Neuronal stem cell (in vitro differentiated cells): ENCODE measurements at regions not wholly inside any gene's neighbourhood (a gene's known extent, or its start where the extent isn't known, plus 50 kb on each side); places are given as distances from the start of the nearest gene placed in this dataset.

Source experiments
- DNase-seq: peaks from one replicate; pipeline ENCODE4 v3.0.0-alpha.2; 2013; ENCODE audit warnings: low spot score
- H2AFZ ChIP-seq: one replicate; pipeline ENCODE4 v1.6.1; 2013; ENCODE audit warnings: mild to moderate bottlenecking, low read length, inconsistent platforms
- H2AK5ac ChIP-seq: 2 replicates; pipeline ENCODE4 v1.6.1; 2013; ENCODE audit warnings: low read depth, mild to moderate bottlenecking, inconsistent platforms, low read length, moderate library complexity, mixed read lengths
- H2BK120ac ChIP-seq: 2 replicates; pipeline ENCODE4 v1.6.1; 2013; ENCODE audit warnings: low read depth, mild to moderate bottlenecking, inconsistent platforms, low read length, moderate library complexity, mixed read lengths
- H2BK12ac ChIP-seq: one replicate; pipeline ENCODE4 v1.6.1; 2013; ENCODE audit warnings: low read length, inconsistent platforms
- H2BK15ac ChIP-seq: 2 replicates; pipeline ENCODE4 v1.6.1; 2013; ENCODE audit warnings: mild to moderate bottlenecking, low read length, inconsistent platforms, mixed read lengths
- H2BK5ac ChIP-seq: one replicate; pipeline ENCODE4 v1.6.1; 2013; ENCODE audit warnings: inconsistent platforms, mild to moderate bottlenecking, low read length, moderate library complexity
- H3K14ac ChIP-seq: one replicate; pipeline ENCODE4 v1.6.1; 2013; ENCODE audit warnings: low read length, inconsistent platforms
- H3K18ac ChIP-seq: 2 replicates; pipeline ENCODE4 v1.6.1; 2013; ENCODE audit warnings: low read length, inconsistent platforms
- H3K23ac ChIP-seq: 2 replicates; pipeline ENCODE4 v1.6.1; 2013; ENCODE audit warnings: low read depth, mild to moderate bottlenecking, mixed read lengths, low read length, inconsistent platforms; ENCODE audit not compliant: poor library complexity
- H3K27ac ChIP-seq: replicated peaks from 3 replicates; pipeline ENCODE4 v1.5.1; 2013; ENCODE audit warnings: low read length, inconsistent platforms
- H3K27me3 ChIP-seq, 3 experiments: 2 replicates each; pipeline ENCODE4 v1.6.1; 2013; ENCODE audit warnings: low read length in 3 of 3, mild to moderate bottlenecking in 2 of 3, inconsistent platforms in 1 of 3, low read depth in 1 of 3, mixed read lengths in 1 of 3, moderate library complexity in 1 of 3; ENCODE audit not compliant: control insufficient read depth in 3 of 3, insufficient read depth in 3 of 3
- H3K36me3 ChIP-seq, 2 donors: replicated peaks in 1 of 2; 2 replicates each; pipeline ENCODE4 v1.6.1; 2013; ENCODE audit warnings: low read length in 2 of 2; ENCODE audit not compliant: control insufficient read depth in 2 of 2, insufficient read depth in 2 of 2
- H3K4ac ChIP-seq: 2 replicates; pipeline ENCODE4 v1.6.1; 2013; ENCODE audit warnings: inconsistent platforms, mild to moderate bottlenecking, low read length, moderate library complexity
- H3K4me1 ChIP-seq, 2 donors: 1 replicate in 1 of 2; 2 replicates in 1 of 2; pipeline ENCODE4 v1.6.1; 2013; ENCODE audit warnings: low read length in 2 of 2, low read depth in 1 of 2; ENCODE audit not compliant: control insufficient read depth in 2 of 2, insufficient read depth in 1 of 2
- H3K4me2 ChIP-seq: one replicate; pipeline ENCODE4 v1.6.1; 2013; ENCODE audit warnings: mild to moderate bottlenecking, low read length, inconsistent platforms; ENCODE audit not compliant: insufficient read depth, poor library complexity, severe bottlenecking
- H3K4me3 ChIP-seq, 2 donors: 2 replicates each; pipeline ENCODE4 v1.5.1; 2013; ENCODE audit warnings: low read length in 2 of 2, mild to moderate bottlenecking in 2 of 2, inconsistent platforms in 1 of 2, moderate library complexity in 1 of 2
- H3K79me1 ChIP-seq: one replicate; pipeline ENCODE4 v1.6.1; 2013; ENCODE audit warnings: low read depth, mild to moderate bottlenecking, inconsistent platforms, low read length, moderate library complexity
- H3K9ac ChIP-seq: one replicate; pipeline ENCODE4 v1.6.1; 2013; ENCODE audit warnings: mild to moderate bottlenecking, low read depth, low read length, inconsistent platforms; ENCODE audit not compliant: poor library complexity
- H3K9me3 ChIP-seq, 2 donors: replicated peaks in 1 of 2; 2 replicates each; pipeline versions ENCODE3 to v1.6.1; 2013; ENCODE audit warnings: low read length in 2 of 2, mild to moderate bottlenecking in 2 of 2, inconsistent platforms in 1 of 2, low read depth in 1 of 2, mixed read lengths in 1 of 2, moderate library complexity in 1 of 2; ENCODE audit not compliant: control insufficient read depth in 2 of 2, insufficient read depth in 1 of 2
- H4K8ac ChIP-seq: one replicate; pipeline ENCODE4 v1.6.1; 2013; ENCODE audit warnings: low read depth, mild to moderate bottlenecking, inconsistent platforms, low read length, moderate library complexity
- H4K91ac ChIP-seq: one replicate; pipeline ENCODE4 v1.6.1; 2013; ENCODE audit warnings: low read length, low read depth, mild to moderate bottlenecking, inconsistent platforms; ENCODE audit not compliant: poor library complexity
- WGBS, 2 donors: extraction: QIAGEN DNeasy Blood & Tissue Kit; methylation state at CpG; one replicate each; pipeline ENCODE4 v1.1.7; 2013; ENCODE audit warnings: missing lambda C conversion rate in 2 of 2, mixed read lengths in 1 of 2; ENCODE audit not compliant: insufficient read length in 2 of 2, insufficient replicate concordance in 1 of 2; ENCODE audit errors: extremely low coverage in 2 of 2; 5-methylcytosine and 5-hydroxymethylcytosine counted together

- Histone ChIP-seq H3K79me1 (no peaks in the 10 kb centered on the region), H3K14ac (no peak overlapping the region), H3K9ac (no peak overlapping the region), H2BK15ac (no peak overlapping the region), H4K91ac (no peak overlapping the region), H3K4me2 (no peak overlapping the region), H4K8ac (no peak overlapping the region), H2BK12ac (no peak overlapping the region), H2AFZ (no peak overlapping the region), H2AK5ac (no peak overlapping the region), H3K27ac (no peak overlapping the region), H3K27me3 (peaks cover 0 to 25% (median 10%) of the 10 kb centered on the region in 3 experiments), H3K4me3 (no peak overlapping the region), H3K4me1 (peaks cover 0 to 10% of the 10 kb centered on the region in 2 donors), H3K23ac (no peak overlapping the region), H2BK5ac (no peak overlapping the region), H3K36me3 (no peaks in the 10 kb centered on the region), H3K18ac (no peak overlapping the region), H2BK120ac (no peak overlapping the region), H3K4ac (no peak overlapping the region), H3K9me3 (no peaks in the 10 kb centered on the region)
- no CpG with 5 or more reads among the region's 1 CpG for WGBS, 2 donors
- no peak for DNase-seq
These were observed 74.3 kb downstream of the ANKRD60 start for GRCh38 chr20:58154113-58154512.

DNA sequence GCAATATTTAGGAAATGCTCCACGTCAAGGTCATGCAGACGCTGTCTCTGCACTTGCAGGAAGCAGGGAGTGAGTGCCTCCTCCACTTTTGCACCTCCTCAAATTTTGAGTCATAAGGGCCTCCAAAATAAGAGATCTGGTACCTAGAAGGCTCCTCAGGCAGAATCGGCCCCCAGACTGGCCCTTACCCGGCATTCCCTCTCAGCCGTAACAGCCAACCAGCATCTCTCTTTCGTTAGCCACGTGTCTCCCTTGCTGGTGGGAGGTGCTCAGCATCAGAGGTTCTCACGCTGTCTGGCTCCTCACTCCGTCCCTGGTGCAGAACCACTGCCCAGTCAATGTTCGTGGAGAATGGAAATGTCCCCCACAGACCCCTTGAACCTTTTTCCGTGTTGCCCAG, 75.3 kb downstream of the ANKRD60 start:
- WGBS, 2 donors: no CpG with 5 or more reads among the region's 11 CpGs
- H2AK5ac ChIP-seq: no peak overlapping the region
- H3K79me1 ChIP-seq: no peaks in the 10 kb centered on the region
- H3K4me1 ChIP-seq: peaks cover 0 to 10% of the 10 kb centered on the region in 2 donors
- H3K4me3 ChIP-seq: no peak overlapping the region
- H3K4me2 ChIP-seq: no peak overlapping the region
- no peak overlapping the region for H3K23ac ChIP-seq
- no peak overlapping the region for H3K14ac ChIP-seq
- H3K9ac ChIP-seq: no peak overlapping the region
- no peak overlapping the region for H3K18ac ChIP-seq
- H2BK12ac ChIP-seq: no peak overlapping the region
- no peak overlapping the region for H2BK5ac ChIP-seq
- no peak overlapping the region for H2BK15ac ChIP-seq
- H3K9me3 ChIP-seq: no peaks in the 10 kb centered on the region
- H2AFZ ChIP-seq: no peak overlapping the region
- no peak for DNase-seq
- no peak overlapping the region for H4K91ac ChIP-seq
- no peak overlapping the region for H3K27ac ChIP-seq
- H2BK120ac ChIP-seq: no peak overlapping the region
- H3K27me3 ChIP-seq: peaks cover 0 to 25% (median 10%) of the 10 kb centered on the region in 3 experiments
- H3K36me3 ChIP-seq: no peaks in the 10 kb centered on the region
- no peak overlapping the region for H4K8ac ChIP-seq
- no peak overlapping the region for H3K4ac ChIP-seq

DNA sequence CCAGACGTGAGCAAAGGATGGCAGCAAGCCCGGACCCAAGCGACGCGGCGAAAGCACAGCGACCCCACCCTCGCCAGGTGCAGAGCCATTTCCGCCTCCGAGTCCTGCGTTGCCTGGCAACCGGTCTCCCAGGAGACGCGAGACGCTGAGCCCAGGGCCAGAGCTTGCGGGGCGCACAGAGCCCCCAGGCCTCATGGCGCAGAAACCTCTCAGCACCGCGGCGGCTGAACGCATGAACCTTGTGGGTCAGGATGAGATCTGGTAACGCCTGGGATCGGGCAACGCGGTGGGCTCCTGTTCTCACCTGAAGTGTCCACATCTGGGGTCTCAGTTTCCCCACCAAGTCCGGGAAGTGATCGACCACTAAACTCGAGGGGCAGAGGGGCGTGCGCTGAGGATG, 77.7 kb downstream of the ANKRD60 start:
- H2BK5ac ChIP-seq: no peak overlapping the region
- no peak overlapping the region for H2AFZ ChIP-seq
- H3K18ac ChIP-seq: peak overlapping the region; percentile 70
- H3K4me1 ChIP-seq: peaks cover 0 to 10% of the 10 kb centered on the region in 2 donors
- H2BK12ac ChIP-seq: no peak overlapping the region
- no peak overlapping the region for H3K23ac ChIP-seq
- peaks cover 0 to 21% (median 9%) of the 10 kb centered on the region in 3 experiments for H3K27me3 ChIP-seq
- H2BK120ac ChIP-seq: no peak overlapping the region
- DNase-seq: peak; percentile 36
- no peak overlapping the region for H4K91ac ChIP-seq
- H3K79me1 ChIP-seq: no peaks in the 10 kb centered on the region
- H2BK15ac ChIP-seq: no peak overlapping the region
- no peak overlapping the region for H3K14ac ChIP-seq
- no CpG with 5 or more reads among the region's 31 CpGs for WGBS, 2 donors
- H3K36me3 ChIP-seq: no peaks in the 10 kb centered on the region
- no peak overlapping the region for H4K8ac ChIP-seq
- H3K4me3 ChIP-seq: no peak overlapping the region
- H3K4me2 ChIP-seq: peak overlapping the region; percentile 35
- H2AK5ac ChIP-seq: no peak overlapping the region
- H3K9me3 ChIP-seq: no peaks in the 10 kb centered on the region
- no peak overlapping the region for H3K27ac ChIP-seq
- peak overlapping the region; percentile 9 for H3K9ac ChIP-seq
- no peak overlapping the region for H3K4ac ChIP-seq

DNA sequence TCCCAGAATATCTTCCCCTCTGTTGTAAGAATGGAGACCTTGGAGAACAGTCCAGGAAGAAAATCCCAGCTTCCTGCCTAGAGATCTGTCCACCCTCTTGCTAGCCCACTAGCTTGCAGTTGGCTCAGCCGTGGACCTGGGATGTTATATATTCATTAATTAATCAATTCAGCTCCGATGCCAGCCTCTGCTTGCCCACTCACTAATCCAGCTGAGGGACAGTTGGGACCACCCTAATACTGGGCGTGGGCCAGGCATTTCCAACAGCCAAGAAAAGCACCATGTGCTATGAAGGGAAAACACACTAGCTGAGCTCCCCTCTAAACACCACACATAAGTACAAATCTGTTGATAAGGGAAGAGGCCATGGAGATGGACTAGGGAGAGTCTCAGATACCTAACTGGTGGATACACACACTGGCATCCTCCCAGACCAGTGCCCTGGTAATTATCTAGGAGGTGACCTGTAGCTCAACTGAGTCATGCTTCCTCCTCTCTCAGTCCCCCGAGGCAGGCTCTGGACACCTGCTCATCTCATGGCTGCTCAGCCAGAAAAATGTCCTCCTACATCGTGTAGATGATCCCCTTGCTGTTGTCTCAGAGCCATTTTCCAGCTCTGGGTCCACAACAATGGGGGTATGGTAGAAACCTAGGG, 78.9 kb downstream of the ANKRD60 start:
- H3K4me2 ChIP-seq: no peak overlapping the region
- H3K79me1 ChIP-seq: no peaks in the 10 kb centered on the region
- DNase-seq: no peak
- H2BK12ac ChIP-seq: no peak overlapping the region
- H3K18ac ChIP-seq: no peak overlapping the region
- peaks cover 0 to 21% (median 7%) of the 10 kb centered on the region in 3 experiments for H3K27me3 ChIP-seq
- no peak overlapping the region for H3K27ac ChIP-seq
- no peaks in the 10 kb centered on the region for H3K36me3 ChIP-seq
- no peak overlapping the region for H3K14ac ChIP-seq
- H3K23ac ChIP-seq: no peak overlapping the region
- H3K4ac ChIP-seq: no peak overlapping the region
- WGBS, 2 donors: no CpG with 5 or more reads among the region's 5 CpGs
- no peak overlapping the region for H4K8ac ChIP-seq
- H2BK5ac ChIP-seq: no peak overlapping the region
- peak overlapping the region; percentile 5 for H2AK5ac ChIP-seq
- H3K4me3 ChIP-seq: no peak overlapping the region
- no peak overlapping the region for H2AFZ ChIP-seq
- H2BK120ac ChIP-seq: no peak overlapping the region
- H2BK15ac ChIP-seq: no peak overlapping the region
- H3K4me1 ChIP-seq: peaks cover 0 to 10% of the 10 kb centered on the region in 2 donors
- no peak overlapping the region for H3K9ac ChIP-seq
- no peaks in the 10 kb centered on the region for H3K9me3 ChIP-seq
- H4K91ac ChIP-seq: no peak overlapping the region
